ENCODE measurements at regions not wholly inside any gene's neighbourhood (a gene's known extent, or its start where the extent isn't known, plus 50 kb on each side); places are given as distances from the start of the nearest gene placed in this dataset.

- TF ChIP-seq CTCF (IDR thresholded peaks at IDR 0.05) (no peak), EP300 (IDR thresholded peaks at IDR 0.05; ENCODE audit: borderline replicate concordance in 1 of 2, low read depth in 1 of 2, low read length in 1 of 2) (no peak), NRF1 (IDR thresholded peaks at IDR 0.05; ENCODE audit: low read depth, low read length) (no peak), MXI1 (IDR thresholded peaks at IDR 0.05; ENCODE audit: low read depth, low read length) (no peak), RAD21 (IDR thresholded peaks at IDR 0.05; ENCODE audit: low read length) (no peak), REST (IDR thresholded peaks at IDR 0.05; ENCODE audit: low read depth, low read length) (no peak), IRF3 (IDR thresholded peaks at IDR 0.05; ENCODE audit: low read depth, low read length) (no peak), USF1 (IDR thresholded peaks at IDR 0.05; ENCODE audit: borderline replicate concordance, low read depth) (no peak), TAF1 (IDR thresholded peaks at IDR 0.05; ENCODE audit: borderline replicate concordance, low read depth, low read length) (no peak), SMC3 (IDR thresholded peaks at IDR 0.05; ENCODE audit: low read depth, low read length) (no peak)
Observed at GRCh38 chr13:107407074-107407473, 808.3 kb downstream of the LIG4 start.
